ENCODE measurements at regions not wholly inside any gene's neighbourhood (a gene's known extent, or its start where the extent isn't known, plus 50 kb on each side); places are given as distances from the start of the nearest gene placed in this dataset.
A peak's percentile ranks its signal among the peaks of the same experiment; 100 is the strongest.
"Not testable (repeated sequence)": the region's sequence is repeated elsewhere in the genome, so short reads cannot be mapped to it uniquely, and the experiment has no call there.

DNA sequence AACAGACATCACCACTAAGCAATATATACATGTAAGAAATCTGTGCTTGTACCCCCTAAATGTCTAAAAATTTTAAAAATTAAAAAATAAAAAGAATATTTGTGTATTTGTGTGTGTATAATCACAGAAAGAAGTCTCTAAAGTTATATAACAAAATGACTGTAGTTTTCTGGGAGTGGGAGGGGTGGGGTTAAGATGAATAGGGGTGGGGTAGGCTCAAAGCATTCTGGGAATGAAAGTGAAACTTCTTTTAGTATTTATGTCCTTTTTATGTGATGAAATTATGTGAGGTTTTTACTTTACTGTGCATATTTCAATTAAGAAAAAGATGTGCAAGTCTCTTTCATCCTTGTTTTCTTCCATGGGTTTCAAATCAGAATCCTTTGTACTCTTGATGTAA is 65.3 kb downstream of the FASLG start:
- TF ChIP-seq, protein P1, sequence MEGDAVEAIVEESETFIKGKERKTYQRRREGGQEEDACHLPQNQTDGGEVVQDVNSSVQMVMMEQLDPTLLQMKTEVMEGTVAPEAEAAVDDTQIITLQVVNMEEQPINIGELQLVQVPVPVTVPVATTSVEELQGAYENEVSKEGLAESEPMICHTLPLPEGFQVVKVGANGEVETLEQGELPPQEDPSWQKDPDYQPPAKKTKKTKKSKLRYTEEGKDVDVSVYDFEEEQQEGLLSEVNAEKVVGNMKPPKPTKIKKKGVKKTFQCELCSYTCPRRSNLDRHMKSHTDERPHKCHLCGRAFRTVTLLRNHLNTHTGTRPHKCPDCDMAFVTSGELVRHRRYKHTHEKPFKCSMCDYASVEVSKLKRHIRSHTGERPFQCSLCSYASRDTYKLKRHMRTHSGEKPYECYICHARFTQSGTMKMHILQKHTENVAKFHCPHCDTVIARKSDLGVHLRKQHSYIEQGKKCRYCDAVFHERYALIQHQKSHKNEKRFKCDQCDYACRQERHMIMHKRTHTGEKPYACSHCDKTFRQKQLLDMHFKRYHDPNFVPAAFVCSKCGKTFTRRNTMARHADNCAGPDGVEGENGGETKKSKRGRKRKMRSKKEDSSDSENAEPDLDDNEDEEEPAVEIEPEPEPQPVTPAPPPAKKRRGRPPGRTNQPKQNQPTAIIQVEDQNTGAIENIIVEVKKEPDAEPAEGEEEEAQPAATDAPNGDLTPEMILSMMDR (IDR thresholded peaks at IDR 0.05), result no peak
- ATAC-seq (no peak), DNase-seq (no peak)
- Histone ChIP-seq H3K4me3 (no peak overlapping the region), H3K27me3 (no peaks in the 10 kb centered on the region), H3K27ac (no peak overlapping the region), H3K36me3 (no peaks in the 10 kb centered on the region), H3K9me3 (no peaks in the 10 kb centered on the region), H3K4me1 (no peaks in the 10 kb centered on the region)
- intact Hi-C loops (cut with DNase I), result no loop called here

DNA sequence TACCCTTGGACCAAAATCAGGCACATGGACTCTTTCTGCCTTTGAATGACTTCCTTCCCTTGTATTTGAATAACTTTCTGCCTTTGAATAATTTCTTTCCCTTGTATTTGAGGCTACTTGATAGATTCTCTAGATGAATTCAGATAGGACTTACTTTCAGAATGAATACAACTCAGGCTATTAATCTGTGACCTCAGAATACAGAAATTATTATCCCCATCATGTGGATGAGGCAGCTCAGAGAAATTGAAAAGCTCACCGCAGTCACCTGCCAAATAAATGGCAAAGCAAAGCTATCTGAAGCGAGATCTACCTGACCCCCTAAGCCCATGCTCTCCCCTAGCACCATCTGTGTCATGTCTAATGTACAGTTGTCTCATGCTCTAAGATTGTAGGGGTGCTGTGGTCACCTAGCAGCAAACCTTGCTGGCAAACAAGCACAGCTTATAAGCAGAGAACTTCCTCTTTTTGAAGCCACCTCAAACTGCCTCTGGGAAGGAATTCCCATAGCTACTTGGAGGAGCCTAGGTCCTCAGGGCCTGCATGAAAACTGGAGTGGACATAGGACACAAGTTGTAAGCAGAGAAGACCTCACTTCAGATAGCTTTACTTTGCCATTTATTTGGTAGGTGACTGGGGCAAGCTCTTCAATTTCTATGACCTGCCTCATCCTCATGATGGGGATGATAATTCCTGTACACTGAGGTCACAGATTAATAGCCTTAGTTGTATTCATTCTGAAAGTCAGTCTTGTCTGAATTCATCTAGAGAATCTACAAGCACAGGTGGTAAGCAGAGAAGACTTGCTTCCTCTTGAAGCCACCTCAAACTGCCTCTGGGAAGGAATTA is 66.1 kb downstream of the FASLG start:
- ATAC-seq (no peak), DNase-seq (no peak)
- TF ChIP-seq, protein P1 (IDR thresholded peaks at IDR 0.05), result no peak
- H3K27me3 ChIP-seq, result no peaks in the 10 kb centered on the region
- no peaks in the 10 kb centered on the region for H3K36me3 ChIP-seq
- intact Hi-C loops (cut with DNase I), result no loop called here
- H3K4me1 ChIP-seq, result no peaks in the 10 kb centered on the region
- H3K27ac ChIP-seq, result no peak overlapping the region
- no peaks in the 10 kb centered on the region for H3K9me3 ChIP-seq
- no peak overlapping the region for H3K4me3 ChIP-seq

DNA sequence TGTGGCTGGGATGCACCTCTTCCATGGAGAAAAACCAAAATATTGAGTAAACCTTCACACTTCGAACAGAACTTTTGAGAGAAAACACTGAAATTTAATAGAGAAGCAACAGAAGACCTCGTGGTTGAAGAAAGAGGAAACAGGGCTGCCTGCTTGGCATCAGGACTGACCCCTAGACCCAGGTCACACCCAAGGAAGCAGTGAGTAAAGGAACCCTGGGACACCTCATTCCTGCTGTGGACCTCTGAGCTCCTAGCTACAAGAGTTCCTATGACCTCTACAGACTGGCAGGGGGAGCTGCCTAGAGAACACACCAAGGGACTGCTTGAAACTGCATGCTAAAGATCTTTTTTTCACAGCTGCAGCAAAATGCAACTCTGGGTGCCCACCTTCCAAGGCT is 67.8 kb downstream of the FASLG start:
- Histone ChIP-seq H3K36me3 (no peaks in the 10 kb centered on the region), H3K27ac (no peak overlapping the region), H3K4me1 (no peaks in the 10 kb centered on the region), H3K4me3 (no peak overlapping the region), H3K9me3 (no peaks in the 10 kb centered on the region), H3K27me3 (no peaks in the 10 kb centered on the region)
- no peak for DNase-seq
- intact Hi-C loops (cut with DNase I), result no loop called here
- ATAC-seq, result peak; percentile 63
- TF ChIP-seq, protein P1 (IDR thresholded peaks at IDR 0.05), result no peak

DNA sequence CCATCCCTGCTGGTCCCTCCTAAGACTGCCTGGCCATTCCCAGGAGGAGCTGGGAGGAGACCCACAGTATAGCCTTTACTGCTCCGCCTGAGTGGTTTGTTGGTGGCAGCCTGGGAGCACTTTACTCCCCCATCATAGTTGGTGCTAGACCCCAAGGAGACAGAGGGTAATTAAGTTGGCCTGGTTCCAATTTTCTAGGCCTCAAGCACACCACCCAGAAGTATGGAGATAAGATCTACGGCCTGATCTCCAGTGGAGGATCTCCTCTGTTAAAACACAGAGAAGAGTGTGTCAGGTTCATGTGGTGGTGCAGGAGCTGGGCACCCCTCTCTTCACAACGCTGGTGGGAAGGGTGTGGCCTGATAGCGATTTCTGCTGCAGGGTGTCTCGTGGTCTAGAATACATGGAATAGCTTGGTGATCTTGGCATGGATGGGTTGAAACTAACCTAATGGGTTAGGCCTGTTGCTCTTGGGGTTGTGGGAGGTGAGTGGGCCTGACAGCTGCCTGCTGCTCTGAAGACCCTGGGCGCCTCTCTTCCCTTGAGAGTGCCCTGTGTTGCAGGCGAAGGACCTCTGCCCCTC is 68.5 kb downstream of the FASLG start:
- Histone ChIP-seq H3K4me1 (no peaks in the 10 kb centered on the region), H3K27ac (no peak overlapping the region), H3K4me3 (no peak overlapping the region), H3K36me3 (no peaks in the 10 kb centered on the region), H3K27me3 (no peaks in the 10 kb centered on the region), H3K9me3 (no peaks in the 10 kb centered on the region)
- DNase-seq, result no peak
- ATAC-seq, result peak; percentile 17
- TF ChIP-seq, protein P1 (IDR thresholded peaks at IDR 0.05), result no peak
- intact Hi-C loops (cut with DNase I), result no loop called here

DNA sequence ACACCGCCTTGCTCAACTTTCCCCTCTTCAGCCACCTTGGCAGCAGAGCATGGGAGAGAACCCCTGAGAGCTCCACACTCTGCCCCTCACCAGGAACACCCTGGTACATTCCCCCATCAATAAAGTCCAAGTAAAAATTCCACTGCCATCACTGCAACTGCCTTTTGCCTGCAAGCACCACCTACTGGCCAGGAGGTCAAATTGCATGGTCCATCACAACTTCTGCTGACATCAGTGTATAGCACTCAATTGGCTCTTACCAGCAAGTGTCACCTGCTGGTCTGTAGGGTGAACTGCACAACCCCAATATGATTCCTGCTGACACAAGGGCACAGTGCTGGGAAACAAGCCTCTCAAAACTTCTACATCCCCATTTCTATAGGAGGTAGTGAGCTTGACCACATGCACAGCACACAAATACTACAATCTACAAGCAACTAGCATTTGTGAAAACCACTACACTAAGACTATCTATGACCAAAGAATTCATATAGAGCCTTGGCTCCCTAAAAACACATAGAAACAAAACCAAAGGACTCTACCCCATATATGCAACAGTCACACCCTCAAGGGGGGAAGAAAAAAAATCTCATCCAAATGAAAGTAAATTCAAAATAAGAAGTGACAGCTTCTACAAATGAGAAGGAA is 69.2 kb downstream of the FASLG start:
- no peaks in the 10 kb centered on the region for H3K4me1 ChIP-seq
- H3K4me3 ChIP-seq, result no peak overlapping the region
- ATAC-seq (peak; percentile 95), DNase-seq (no peak)
- H3K9me3 ChIP-seq, result no peaks in the 10 kb centered on the region
- no peaks in the 10 kb centered on the region for H3K36me3 ChIP-seq
- TF ChIP-seq, protein P1 (IDR thresholded peaks at IDR 0.05), result peak; percentile 56
- intact Hi-C loops (cut with DNase I), result no loop called here
- no peak overlapping the region for H3K27ac ChIP-seq
- no peaks in the 10 kb centered on the region for H3K27me3 ChIP-seq

DNA sequence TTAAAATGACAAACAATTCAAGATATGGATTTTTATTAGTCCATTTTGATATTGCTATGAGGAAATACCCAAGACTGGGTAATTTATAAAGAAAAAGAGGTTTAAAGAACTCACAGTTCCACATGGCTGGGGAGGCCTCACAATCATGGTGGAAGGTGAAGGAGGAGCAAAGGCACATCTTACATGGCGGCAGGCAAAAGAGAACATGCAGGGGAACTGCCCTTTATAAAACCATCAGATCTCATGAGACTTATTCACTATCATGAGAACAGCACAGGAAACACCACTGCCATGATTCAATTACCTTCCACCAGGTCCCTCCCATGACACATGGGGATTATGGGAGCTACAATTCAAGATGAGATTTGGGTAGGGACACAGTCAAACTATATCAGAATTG is 69.8 kb downstream of the FASLG start:
- DNase-seq; intact Hi-C loops (cut with DNase I); ATAC-seq; H3K4me1 ChIP-seq; H3K36me3 ChIP-seq; H3K27ac ChIP-seq; H3K9me3 ChIP-seq; H3K4me3 ChIP-seq; H3K27me3 ChIP-seq: not testable (repeated sequence)
